Myocyte (in vitro differentiated cells): ENCODE measurements at regions not wholly inside any gene's neighbourhood (a gene's known extent, or its start where the extent isn't known, plus 50 kb on each side); places are given as distances from the start of the nearest gene placed in this dataset.

Experiments used
- DNase-seq: peaks from one replicate; pipeline ENCODE4 v3.0.0-alpha.2; 2012; ENCODE audit warnings: low read depth

DNA sequence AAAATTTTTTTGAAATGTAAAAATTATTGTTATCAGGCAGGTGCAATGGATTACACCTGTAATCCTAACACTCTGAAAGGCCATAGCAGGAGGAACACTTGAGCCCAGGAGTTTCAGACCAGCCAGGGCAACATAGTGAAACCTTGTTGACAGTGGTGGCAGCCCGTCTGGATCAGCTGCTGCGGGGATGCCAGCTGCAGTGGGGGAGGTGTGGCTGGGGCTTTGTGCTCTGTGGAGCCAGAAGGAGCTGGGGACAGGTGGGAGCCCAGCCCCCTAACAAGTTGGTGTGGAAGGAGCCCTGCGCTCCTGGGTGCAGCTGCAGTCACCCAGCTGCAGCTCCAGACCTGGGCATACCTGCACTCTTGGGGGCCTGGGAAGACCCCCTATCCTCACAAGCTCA lies 182.4 kb upstream of the MC4R start:
- peak; percentile 79 for DNase-seq

DNA sequence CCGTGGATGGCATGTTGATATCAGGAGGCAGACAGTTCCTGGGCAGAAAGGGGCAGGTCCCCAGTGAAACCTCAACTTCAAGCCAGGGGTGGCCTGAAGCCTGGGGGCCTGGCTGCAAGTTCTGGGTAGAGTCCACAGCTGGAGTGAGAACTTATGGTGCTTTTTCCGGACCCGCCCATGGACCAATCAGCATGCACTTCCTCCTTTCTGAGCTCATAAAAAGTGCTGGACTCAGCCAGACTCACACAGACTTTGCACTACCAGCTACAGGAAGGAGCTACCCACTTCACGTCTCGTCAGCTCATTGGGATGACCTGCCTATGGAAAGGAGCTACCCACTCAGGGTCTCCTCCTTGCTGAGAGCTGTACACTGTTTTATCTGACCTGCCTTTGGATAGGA lies 183.1 kb upstream of the MC4R start:
- no peak for DNase-seq

DNA sequence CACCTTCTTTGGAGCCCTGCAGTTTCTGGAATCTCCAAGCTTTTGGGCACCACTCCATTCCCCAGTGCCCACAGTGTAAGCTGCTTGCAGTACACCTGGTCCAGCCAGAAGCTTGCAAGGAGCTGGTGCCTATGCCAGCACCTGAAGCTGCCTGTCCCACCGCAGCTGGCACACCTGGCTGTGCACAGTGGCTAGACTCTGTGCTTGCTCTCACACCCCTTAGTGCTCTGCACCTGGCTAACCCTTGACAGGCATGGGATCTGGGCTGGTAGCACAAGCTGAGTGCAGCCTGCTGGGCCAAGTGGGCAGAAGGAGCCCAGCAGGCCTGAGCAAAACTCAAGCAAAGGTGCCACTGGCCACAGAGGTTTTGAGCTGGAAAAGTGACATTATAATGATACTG lies 183.8 kb upstream of the MC4R start:
- DNase-seq: no peak

DNA sequence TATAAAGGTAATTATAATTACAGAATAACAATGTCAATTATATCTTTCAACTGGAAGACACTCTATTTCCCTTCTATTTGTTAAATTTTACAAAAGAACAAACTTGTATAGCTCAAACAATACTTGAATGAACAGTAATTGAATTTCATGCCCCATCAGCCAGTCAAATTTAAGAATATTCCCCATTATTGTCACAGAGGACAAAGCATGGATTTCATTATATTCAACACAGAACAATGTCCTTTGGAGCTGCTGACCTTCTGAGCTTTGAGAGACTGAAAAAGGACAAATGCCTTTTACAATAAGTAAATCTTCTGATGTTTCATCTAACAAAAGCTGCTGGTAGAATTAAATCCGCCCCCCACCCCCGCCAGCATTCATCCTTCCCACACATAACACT lies 187.5 kb upstream of the MC4R start:
- no peak for DNase-seq

DNA sequence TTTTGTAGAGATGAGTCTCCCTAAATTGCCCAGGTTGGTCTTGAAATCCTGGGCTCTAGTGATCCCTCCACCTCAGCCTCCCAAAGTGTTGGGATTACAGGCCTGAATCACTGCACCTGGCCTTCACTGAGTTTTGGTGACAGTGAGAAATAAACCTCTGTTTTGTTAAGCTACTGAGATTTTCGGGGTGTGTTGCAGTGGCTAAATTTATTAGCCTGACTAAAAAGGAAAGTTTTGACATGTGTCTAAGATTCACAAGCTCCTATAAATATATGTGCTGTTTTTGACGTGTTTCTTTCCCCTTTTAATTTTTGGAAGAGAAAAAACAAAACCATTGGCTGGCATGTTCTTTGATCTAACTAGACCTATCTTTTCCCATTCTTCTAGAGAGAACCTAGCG lies 190.5 kb upstream of the MC4R start:
- no peak for DNase-seq

DNA sequence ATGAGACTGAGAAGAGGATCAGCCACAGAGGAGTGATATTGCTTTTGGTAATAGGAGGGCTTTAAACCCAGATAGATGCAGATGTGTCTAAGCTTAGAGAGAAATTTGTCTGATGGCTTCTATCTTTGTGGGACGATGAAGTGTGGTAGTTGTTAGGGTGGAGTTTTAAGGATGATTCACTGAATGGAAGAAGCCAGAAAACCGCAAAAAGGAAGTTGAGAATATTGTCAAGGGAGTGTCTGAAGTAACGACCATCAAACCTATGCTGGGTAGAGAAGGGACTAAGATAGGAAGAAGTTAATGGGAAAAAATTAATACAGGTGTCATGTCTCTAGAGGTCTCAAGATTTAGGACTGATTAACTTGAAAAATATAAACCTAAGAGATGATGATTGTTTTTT lies 195.6 kb upstream of the MC4R start:
- DNase-seq: peak; percentile 4

DNA sequence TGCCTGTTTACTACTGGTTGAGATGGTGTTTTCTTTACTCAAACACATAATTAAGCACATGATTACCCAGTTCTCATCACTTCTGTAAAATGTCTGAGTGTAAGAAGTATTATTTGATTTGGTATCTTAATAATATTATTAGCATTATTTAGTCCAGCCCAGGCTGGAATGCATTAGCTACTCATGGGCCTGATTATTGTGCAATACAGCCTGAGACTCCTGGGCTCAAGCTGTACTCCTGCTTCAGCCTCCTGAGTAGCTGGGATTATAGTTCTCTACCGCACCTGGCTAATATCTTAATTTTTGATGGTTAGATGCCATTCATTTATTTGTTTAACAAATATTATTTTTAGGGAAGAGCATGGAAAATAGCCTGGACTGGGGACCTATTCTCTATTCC lies 197.6 kb upstream of the MC4R start:
- DNase-seq: no peak

DNA sequence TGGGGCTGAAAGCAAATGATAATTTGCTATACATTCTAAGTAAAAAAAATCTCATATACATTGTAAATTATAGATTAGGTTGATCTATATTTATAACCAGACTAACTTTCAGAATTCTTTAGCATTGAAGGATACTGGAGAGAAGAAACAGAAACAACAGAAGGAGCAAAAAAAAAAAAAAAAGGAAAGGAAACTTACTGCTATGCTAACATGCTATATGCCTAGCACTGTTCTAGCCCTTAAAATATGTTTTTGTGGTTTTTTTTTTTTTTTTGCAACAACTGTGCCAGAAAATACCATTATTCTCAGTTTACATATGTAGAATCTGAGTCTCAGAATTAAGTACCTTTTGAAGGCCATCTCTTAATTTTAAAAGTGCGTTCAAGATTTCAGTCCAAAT lies 204.9 kb upstream of the MC4R start:
- no peak for DNase-seq

DNA sequence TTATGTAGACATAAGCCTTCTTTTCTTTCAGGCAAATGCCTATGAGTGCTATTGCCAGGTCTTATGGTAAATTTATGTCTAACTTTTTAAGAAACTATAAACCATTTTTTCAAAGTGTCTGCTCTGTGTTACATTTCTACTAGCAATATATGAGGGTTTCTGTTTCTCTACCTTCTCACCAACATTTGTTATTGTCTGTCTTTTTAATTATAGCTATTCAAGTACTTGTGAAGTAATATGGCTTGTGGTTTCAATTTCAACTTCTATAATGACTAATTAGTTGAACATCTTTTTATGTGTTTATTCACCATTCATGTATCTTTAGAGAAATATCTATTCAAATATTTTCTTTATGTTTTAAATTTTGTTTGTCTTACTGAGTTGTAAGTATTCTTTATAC lies 213.1 kb upstream of the MC4R start:
- no peak for DNase-seq

DNA sequence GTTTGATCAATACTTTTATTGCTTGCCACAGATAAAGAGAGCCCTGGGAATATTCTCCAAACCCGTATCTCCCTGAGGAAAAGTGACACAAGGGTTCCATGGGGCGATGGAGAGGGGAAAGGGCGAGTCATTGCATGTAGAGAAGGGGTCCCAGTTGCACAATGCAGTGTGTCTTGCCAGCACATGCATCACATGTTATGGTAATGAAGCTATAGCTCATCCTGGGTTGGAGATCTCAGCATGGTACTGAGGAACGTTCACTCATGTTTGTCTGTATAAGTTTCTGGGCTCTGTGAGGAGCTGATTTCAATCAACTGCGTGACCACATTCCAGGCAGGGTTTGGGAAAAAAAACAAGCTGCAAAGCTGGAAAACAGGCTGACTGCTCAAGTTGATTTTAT lies 220.7 kb upstream of the MC4R start:
- no peak for DNase-seq

DNA sequence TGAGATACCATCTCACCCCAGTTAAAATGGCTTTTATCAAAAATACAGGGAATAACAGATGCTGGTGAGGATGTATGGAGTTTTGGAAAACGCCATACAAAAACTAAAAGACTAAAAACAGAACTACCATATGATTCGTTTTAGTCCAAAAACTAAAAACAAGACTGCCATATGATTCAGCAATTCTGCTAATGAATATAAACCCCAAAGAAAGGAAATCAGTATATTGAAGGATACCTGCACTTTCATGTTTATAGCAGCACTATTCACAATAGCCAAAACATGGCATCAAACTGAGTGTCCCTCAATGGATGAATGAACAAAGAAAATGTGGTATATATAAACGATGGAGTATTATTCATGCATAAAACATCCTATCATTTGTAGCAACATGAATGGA lies 224.4 kb upstream of the MC4R start:
- DNase-seq: no peak

DNA sequence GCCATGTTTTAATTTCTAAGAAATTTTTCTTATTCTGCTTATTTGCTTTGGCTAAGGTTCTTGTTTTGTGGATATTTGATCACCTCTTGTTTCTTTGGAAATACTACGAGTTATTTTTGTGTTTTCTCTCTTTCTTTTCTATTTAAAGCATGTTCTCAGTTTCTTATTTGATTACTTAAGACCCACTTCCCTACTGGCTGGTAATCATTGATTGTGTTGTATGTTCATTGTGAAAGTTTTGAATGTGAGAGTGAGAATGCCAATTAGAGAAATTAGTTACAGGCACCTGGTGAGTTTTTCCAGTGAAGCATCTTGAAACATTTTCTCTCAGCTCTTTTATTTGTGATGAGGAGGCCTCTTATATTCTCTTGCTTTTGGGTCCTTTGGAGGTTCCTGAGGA lies 226.7 kb upstream of the MC4R start:
- DNase-seq: no peak

DNA sequence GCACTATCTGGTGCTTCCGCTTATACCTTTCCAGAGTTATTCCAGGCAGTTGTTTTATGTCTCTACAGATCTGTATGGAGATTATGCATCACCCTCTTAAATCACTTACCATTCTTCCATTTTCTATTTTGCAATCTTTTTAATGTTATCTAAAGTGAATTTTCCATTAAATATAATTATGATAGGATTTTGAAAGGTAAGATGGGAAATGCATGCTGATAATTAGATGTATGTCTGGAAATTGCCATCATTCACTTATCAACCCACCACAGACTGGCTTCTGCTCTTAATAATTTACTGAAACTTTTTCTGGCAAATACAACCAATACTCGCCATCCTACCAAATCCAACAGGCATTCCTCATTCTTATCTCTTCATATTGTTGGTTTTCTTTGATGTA lies 227.4 kb upstream of the MC4R start:
- no peak for DNase-seq

DNA sequence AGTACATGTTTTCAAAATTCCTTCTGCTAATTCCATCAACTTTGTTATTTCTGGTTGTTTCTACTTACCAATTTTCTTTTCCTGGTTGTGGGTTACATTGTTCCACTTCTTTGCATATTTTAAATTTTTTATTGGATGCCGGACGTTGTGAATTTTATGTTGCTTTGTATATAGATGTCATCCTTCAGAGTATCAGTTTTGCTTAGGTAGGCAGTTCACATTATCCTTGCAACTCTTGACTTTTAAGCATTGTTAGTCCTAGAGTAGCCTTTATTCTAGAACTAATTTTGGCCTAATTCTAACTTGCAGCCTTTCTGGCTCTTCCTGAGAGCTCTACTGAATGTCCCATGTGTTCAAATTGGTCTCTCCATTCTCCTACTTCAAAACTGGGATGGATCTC lies 228.7 kb upstream of the MC4R start:
- DNase-seq: no peak

DNA sequence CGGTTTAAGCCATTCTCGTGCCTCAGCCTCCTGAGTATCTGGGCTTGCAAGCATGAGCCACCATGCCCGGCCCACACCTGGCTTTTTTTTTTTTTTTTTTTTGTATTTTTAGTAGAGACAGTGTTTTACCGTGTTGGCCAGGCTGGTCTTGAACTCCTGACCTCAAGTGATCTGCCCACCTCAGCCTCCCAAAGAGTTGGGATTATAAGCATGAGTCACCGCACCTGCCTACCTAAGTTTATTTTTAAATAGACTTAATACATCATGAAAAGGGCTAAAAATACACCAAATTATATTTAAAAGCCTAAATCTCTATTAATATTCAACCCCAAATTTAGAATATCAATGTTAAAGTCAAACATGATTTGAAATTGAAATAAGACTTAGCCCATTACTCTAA lies 250.8 kb upstream of the MC4R start:
- no peak for DNase-seq

DNA sequence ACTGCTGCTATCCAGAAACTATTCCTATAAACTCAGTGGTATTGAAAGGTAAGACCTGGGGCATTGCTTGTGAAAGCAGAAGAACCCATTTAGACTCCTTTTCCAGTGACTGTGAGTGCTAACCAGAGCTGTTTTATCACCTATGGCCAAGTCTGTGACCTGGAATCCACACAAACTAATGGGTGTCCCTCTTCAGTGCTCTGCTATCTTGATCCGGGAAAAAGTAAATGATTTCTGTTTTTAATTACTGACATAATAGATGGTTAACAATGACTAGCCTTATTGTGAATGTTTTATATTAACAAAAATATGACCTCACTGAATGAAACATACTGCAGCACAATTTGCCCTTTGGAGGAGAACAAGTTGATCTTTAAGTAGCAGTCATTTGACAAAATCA lies 251.6 kb upstream of the MC4R start:
- no peak for DNase-seq

DNA sequence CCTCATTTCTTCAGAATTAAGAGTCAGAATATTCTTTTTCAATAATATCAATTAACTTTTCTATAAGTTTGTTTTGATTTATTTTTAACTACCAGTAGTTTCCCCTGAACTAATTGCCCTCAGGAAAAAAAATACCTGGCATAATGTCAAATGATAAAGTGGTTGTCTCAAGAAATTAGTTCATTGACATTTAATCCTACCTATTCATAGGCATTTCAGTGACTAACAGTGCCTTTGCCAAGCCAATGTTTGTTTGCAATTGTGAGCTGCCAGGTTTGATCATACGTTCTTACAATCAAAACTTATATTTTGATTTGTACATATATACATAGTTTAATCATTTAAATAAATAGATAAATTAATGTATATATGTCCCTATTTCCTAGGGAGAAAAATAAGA lies 267.3 kb upstream of the MC4R start:
- DNase-seq: no peak

DNA sequence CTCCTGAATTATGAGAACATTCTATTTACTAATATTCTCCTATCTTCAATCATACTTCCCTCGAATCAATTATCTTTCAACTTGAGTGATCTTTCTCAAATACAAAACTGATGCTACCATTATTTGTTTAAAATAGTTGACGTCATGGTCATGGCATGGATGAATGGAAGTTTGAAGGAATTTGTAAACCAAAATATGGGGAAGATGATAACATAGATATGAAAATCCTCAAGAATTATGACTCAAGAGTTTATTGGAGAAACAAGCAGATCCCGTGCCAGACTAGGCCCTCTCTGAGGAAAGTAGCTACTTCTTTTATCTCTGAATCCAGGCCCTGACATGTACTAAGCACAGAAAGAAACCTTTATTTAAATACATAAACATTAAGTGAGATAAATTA lies 270.4 kb upstream of the MC4R start:
- no peak for DNase-seq

DNA sequence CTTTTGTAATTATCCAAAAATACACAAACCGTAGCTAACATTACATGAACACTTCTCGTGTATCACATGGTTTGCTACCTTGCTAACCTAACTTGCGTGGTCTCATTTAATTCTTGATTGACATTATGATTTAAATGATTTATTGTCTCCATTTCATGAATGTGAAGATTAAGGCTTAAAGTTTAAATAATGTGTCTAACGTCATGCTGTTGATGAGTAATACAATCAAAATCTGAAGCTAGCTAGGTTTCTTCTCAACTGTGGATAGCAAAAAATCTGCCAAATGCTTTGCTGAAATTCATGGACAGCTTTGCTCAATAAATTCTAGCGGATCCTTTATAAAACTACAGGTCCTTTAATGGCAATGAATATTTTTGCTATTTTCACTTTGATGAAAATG lies 274.1 kb upstream of the MC4R start:
- DNase-seq: no peak

DNA sequence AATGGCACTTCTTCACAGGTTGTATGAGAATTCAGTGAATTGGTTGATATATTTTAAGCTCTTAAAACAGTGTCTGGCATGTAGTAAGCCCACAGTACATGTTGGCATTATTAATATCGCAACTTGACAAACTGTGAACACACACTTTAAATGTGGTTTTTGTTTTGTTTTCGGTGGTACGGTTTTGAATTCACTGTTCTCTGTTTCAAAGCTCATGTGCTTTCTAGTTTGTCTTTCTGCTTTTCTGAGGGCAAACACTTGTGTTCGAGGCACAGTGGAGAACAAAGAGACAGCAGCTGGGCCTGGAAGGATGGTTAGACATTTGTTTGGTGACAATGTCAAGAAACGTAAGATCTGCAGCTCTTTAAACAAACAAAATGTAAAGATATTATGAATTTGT lies 276.5 kb upstream of the MC4R start:
- no peak for DNase-seq

DNA sequence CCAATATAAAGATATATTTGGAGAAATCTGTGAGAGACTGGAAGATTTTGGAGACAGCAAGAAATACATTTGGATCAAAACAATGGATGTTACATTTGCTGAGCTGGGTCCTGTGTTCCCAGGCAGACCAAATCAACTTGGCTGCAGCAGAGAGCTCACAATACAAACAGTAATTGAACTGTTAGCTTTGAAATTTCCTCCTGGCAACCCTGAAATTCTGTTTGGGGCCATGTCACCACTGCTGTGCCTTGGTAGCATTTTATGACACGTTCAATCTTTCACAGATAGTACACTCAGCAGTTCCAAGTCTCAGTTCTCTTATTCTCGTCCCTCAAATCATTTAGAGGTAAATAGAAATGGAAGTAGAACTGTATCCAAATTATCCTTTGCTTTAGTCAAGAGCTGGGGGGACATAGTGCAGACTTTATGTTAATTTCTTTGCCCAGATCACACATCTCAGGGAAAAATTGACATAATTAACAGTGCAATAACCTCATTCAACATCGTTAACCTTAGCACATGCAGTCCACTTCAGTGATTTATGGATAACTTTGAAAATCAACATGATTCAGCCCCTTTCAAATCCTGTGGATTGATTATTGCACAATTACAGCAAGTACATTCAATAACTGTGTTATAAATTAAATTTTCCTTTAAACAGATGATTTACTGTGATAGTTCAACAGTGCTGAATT lies 277.4 kb upstream of the MC4R start:
- DNase-seq: no peak

DNA sequence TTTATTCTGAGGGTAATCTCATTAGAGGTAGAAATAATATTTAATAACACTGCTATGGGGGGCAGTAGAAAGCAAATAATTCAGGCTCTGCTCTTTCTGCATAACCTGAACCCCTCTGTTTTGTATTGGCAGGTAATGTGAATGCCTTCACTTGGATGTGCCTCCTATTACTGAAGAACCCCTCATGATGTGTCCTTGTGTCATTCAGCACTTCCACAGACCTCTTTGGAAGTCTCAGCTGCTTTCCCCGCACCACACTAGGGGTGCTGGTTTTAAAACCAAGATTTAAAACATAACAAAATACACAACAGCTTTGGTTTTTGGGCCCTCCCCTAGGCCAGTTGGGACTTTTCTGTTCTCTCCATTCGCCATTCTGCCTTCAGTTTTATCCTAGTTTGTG lies 281.7 kb upstream of the MC4R start:
- no peak for DNase-seq

DNA sequence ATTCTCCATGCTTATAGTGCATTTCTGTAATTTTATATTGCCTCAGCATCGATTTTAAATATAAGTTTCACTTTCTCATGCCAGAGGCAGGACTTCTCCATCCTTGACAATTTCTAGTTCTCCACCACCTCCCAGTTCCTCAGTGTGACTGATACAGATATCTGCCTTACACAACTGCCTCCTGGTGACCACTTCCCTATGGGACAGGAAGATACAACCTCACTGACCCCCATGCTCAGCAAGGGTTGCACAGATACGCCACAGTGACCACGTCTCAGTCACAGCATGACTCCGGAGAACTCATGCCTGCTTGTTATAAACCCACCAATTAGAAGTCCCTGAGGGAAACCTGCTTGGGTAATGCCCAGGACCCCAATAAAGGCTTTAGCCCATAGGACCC lies 284.0 kb upstream of the MC4R start:
- DNase-seq: no peak

DNA sequence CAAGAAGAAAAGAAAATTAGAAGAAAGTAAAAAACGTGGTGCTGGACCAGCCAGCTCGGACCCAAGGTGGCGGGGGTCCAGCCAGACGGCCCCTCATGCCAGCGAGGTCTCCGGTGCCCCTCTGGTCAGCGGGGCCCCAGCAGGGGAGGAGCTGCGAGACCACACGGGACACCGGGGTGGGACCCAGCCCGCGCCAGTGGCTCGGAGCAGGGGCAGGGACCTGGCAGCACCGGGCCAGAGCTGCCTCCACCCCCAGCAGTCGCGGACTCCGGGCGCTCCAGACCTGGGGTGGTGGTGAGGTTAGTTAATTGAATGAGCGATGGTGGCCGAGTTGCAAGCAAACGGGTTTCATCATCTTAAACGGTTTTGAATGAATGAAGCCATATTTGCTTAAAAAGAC lies 289.9 kb upstream of the MC4R start:
- no peak for DNase-seq
